DND-41 (cell line): ENCODE measurements at regions not wholly inside any gene's neighbourhood (a gene's known extent, or its start where the extent isn't known, plus 50 kb on each side); places are given as distances from the start of the nearest gene placed in this dataset.
"Not testable (repeated sequence)": the region's sequence is repeated elsewhere in the genome, so short reads cannot be mapped to it uniquely, and the experiment has no call there.

Source experiments
- ATAC-seq: fragments of 200-7000 bp; cut with Tn5 transposase; 3 replicates; pipeline ENCODE4 v1.9.1; 2021; ENCODE audit warnings: low read depth; ENCODE audit not compliant: insufficient read depth
- DNase-seq: peaks from one replicate; pipeline ENCODE4 v3.0.0-alpha.2; 2020
- H2AFZ ChIP-seq: 2 replicates; pipeline ENCODE4 v1.6.0; 2012; ENCODE audit warnings: low read depth, low read length
- H3K27ac ChIP-seq: 2 replicates; pipeline ENCODE4 v1.5.1; 2012; ENCODE audit warnings: low read length, inconsistent platforms
- H3K27me3 ChIP-seq: fragments of 200-600 bp; sonication (generic); 2 replicates; pipeline ENCODE4 v1.6.0; 2012; ENCODE audit warnings: low read length, mild to moderate bottlenecking, inconsistent platforms; ENCODE audit not compliant: insufficient read depth, poor library complexity
- H3K36me3 ChIP-seq: 2 replicates; pipeline ENCODE4 v1.5.1; 2012; ENCODE audit warnings: low read length, inconsistent platforms; ENCODE audit not compliant: insufficient read depth
- H3K4me1 ChIP-seq: 2 replicates; pipeline ENCODE4 v1.5.1; 2012; ENCODE audit warnings: mild to moderate bottlenecking, low read length; ENCODE audit not compliant: insufficient read depth
- H3K4me2 ChIP-seq: 2 replicates; pipeline ENCODE4 v1.6.0; 2012; ENCODE audit warnings: mild to moderate bottlenecking, moderate library complexity, low read length, inconsistent platforms; ENCODE audit not compliant: insufficient read depth
- H3K4me3 ChIP-seq, 2 experiments: fragments of 200-600 bp in 1 of 2; shearing (Covaris generic) in 1 of 2; 2 replicates each; pipeline ENCODE4 v1.5.1; 2012 to 2016; ENCODE audit warnings: inconsistent platforms in 2 of 2, low read length in 2 of 2, mild to moderate bottlenecking in 2 of 2, low read depth in 1 of 2, moderate library complexity in 1 of 2
- H3K79me2 ChIP-seq: 2 replicates; pipeline ENCODE4 v1.6.0; 2012; ENCODE audit warnings: low read length, inconsistent platforms; ENCODE audit not compliant: insufficient read depth
- H3K9ac ChIP-seq: 2 replicates; pipeline ENCODE4 v1.6.0; 2012; ENCODE audit warnings: low read depth, mild to moderate bottlenecking, inconsistent platforms, low read length, moderate library complexity
- H3K9me3 ChIP-seq: 2 replicates; pipeline ENCODE4 v1.5.1; 2012; ENCODE audit warnings: low read length, moderate library complexity, mild to moderate bottlenecking, inconsistent platforms; ENCODE audit not compliant: insufficient read depth, severe bottlenecking
- H4K20me1 ChIP-seq: 2 replicates; pipeline ENCODE4 v1.6.0; 2012; ENCODE audit warnings: low read length; ENCODE audit not compliant: insufficient read depth
- EZH2 ChIP-seq: IDR thresholded peaks from 3 replicates; pipeline ENCODE4 v1.6.1; 2012; ENCODE audit warnings: borderline replicate concordance, low read depth, mild to moderate bottlenecking, moderate library complexity, low read length, inconsistent platforms; ENCODE audit not compliant: severe bottlenecking
- TF ChIP-seq, protein P1 (sequence below): IDR thresholded peaks from 2 replicates; pipeline ENCODE4 v1.5.1; 2012; ENCODE audit warnings: borderline replicate concordance, low read length, moderate library complexity, mild to moderate bottlenecking; ENCODE audit not compliant: poor library complexity, severe bottlenecking; ENCODE audit errors: extremely low read depth

DNA sequence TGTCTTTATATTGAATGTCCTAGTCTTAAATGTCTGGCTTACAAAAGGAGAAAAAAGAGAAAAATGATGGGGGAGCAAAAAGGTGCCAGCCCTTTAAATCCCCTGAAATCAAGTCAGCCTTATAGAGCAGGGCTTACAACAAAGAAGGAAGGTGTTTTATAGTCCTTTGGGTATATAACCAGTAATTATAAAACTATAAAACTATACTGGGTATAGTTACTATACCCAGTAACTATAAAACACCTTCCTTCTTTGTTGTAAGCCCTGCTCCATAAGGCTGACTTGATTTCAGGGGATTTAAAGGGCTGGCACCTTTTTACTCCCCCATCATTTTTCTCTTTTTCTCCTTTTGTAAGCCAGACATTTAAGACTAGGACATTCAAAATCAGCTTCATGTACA lies 598.0 kb upstream of the SEMA6D start:
- no peak overlapping the region for H3K4me3 ChIP-seq
- no peak for DNase-seq

DNA sequence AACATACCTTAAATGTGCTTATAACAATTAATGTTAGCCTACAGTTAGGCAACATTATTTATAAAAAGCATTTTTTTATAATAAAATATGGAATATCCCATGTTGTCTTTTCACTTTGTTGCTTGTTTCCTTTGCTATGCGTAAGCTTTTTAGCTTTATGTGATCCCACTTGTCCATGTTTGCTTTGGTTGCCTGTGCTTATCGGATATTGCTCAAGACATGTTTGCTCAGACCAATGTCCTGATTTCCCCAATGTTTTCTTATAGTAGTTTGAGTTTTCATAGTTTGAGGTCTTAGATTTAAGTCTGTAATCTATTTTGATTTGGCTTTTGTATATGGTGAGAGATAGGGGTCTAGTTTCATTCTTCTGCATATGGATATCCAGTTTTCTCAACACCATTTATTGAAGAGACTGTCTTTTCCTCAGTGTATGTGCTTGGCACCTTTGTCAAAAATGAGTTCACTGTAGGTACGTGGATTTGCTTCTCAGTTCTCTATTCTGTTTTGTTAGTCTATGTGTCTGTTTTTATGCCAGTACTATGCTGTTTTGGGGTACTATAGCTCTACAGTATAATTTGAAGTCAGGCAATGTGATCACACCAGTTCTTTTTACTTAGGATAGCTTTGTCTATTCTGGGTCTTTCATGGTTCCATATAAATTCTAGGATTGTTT lies 592.7 kb upstream of the SEMA6D start:
- H3K36me3 ChIP-seq: no peaks in the 10 kb centered on the region
- no peak overlapping the region for H3K4me2 ChIP-seq
- no peak for ATAC-seq
- no peaks in the 10 kb centered on the region for H3K27me3 ChIP-seq
- H3K4me1 ChIP-seq: no peaks in the 10 kb centered on the region
- H4K20me1 ChIP-seq: no peaks in the 10 kb centered on the region
- no peaks in the 10 kb centered on the region for H3K9me3 ChIP-seq
- H3K27ac ChIP-seq: no peak overlapping the region
- no peaks in the 10 kb centered on the region for H3K79me2 ChIP-seq
- TF ChIP-seq, protein P1, sequence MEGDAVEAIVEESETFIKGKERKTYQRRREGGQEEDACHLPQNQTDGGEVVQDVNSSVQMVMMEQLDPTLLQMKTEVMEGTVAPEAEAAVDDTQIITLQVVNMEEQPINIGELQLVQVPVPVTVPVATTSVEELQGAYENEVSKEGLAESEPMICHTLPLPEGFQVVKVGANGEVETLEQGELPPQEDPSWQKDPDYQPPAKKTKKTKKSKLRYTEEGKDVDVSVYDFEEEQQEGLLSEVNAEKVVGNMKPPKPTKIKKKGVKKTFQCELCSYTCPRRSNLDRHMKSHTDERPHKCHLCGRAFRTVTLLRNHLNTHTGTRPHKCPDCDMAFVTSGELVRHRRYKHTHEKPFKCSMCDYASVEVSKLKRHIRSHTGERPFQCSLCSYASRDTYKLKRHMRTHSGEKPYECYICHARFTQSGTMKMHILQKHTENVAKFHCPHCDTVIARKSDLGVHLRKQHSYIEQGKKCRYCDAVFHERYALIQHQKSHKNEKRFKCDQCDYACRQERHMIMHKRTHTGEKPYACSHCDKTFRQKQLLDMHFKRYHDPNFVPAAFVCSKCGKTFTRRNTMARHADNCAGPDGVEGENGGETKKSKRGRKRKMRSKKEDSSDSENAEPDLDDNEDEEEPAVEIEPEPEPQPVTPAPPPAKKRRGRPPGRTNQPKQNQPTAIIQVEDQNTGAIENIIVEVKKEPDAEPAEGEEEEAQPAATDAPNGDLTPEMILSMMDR: no peak
- no peak for TF ChIP-seq EZH2
- no peak overlapping the region for H2AFZ ChIP-seq
- no peak overlapping the region for H3K4me3 ChIP-seq
- H3K9ac ChIP-seq: no peak overlapping the region
- no peak for DNase-seq

More for the DNA sequence above, 598.0 kb upstream of the SEMA6D start:
- no peak overlapping the region for H3K4me2 ChIP-seq
- H2AFZ ChIP-seq: no peak overlapping the region
- H3K27ac ChIP-seq: no peak overlapping the region
- H3K36me3 ChIP-seq: no peaks in the 10 kb centered on the region
- H3K9ac ChIP-seq: no peak overlapping the region
- no peak for ATAC-seq
- TF ChIP-seq, protein P1: no peak
- TF ChIP-seq EZH2: no peak
- H3K4me1 ChIP-seq: no peaks in the 10 kb centered on the region
- no peaks in the 10 kb centered on the region for H4K20me1 ChIP-seq
- no peaks in the 10 kb centered on the region for H3K9me3 ChIP-seq
- no peaks in the 10 kb centered on the region for H3K27me3 ChIP-seq
- H3K79me2 ChIP-seq: no peaks in the 10 kb centered on the region

DNA sequence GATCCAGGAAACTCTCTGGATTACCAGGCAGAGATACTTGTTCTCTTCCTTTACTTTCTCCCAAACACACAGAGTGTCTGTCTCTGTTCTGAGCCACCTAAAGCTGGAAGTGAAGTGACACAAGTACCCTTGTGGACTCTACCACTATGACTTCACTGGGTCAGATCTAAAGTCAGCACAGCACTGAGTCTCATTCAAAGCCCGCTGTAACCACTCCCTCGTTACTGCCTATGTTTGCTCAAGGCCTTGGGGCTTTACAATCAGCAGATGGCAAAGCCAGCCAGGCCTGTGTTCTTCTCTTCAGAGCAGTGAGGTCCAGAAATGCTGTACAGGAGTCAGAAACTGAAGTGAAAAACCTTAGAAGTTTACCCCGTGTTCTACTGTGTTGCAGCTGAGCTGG lies 588.3 kb upstream of the SEMA6D start:
- no peaks in the 10 kb centered on the region for H3K36me3 ChIP-seq
- TF ChIP-seq, protein P1: no peak
- no peak for TF ChIP-seq EZH2
- ATAC-seq (no peak), DNase-seq (no peak)
- H3K9me3 ChIP-seq: no peaks in the 10 kb centered on the region
- H3K79me2 ChIP-seq: no peaks in the 10 kb centered on the region
- H3K27me3 ChIP-seq: no peaks in the 10 kb centered on the region
- H2AFZ ChIP-seq: no peak overlapping the region
- no peaks in the 10 kb centered on the region for H4K20me1 ChIP-seq
- H3K9ac ChIP-seq: no peak overlapping the region
- H3K4me2 ChIP-seq: no peak overlapping the region
- no peak overlapping the region for H3K27ac ChIP-seq
- H3K4me3 ChIP-seq: no peak overlapping the region
- H3K4me1 ChIP-seq: no peaks in the 10 kb centered on the region

DNA sequence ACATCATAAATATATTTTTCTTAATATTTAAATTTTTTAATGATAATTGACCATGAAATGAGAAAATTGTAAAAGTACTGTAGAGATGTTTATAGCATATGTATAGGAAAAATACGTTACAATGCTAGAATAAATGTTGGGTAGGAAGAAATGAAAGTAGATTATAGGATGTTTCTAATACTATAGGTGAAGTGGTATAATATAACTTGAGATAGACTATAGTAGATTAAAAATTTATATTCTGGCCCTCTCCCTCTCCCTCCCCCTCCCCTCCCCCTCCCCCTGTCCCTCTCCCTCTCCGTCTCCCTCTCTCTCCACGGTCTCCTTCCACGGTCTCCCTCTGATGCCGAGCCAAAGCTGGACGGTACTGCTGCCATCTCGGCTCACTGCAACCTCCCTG lies 585.9 kb upstream of the SEMA6D start:
- not testable (repeated sequence) for ATAC-seq, H3K36me3 ChIP-seq, H2AFZ ChIP-seq, H3K4me2 ChIP-seq, H3K79me2 ChIP-seq, H3K9me3 ChIP-seq, H4K20me1 ChIP-seq, H3K27ac ChIP-seq, H3K4me3 ChIP-seq, H3K9ac ChIP-seq, H3K4me1 ChIP-seq, H3K27me3 ChIP-seq, DNase-seq
